ENCODE measurements at regions not wholly inside any gene's neighbourhood (a gene's known extent, or its start where the extent isn't known, plus 50 kb on each side); places are given as distances from the start of the nearest gene placed in this dataset.
"Not testable (repeated sequence)": the region's sequence is repeated elsewhere in the genome, so short reads cannot be mapped to it uniquely, and the experiment has no call there.

- H3K4me3 ChIP-seq (ENCODE audit: low read depth, low read length), result no peak overlapping the region
- no peaks in the 10 kb centered on the region for H3K4me1 ChIP-seq (ENCODE audit: control insufficient read depth, insufficient read depth, low read length)
- no peaks in the 10 kb centered on the region for H3K36me3 ChIP-seq (ENCODE audit: control insufficient read depth, insufficient read depth, low read length)
- no peaks in the 10 kb centered on the region for H3K9me3 ChIP-seq (ENCODE audit: control insufficient read depth, insufficient read depth, low read length)
- no peak overlapping the region for H3K9ac ChIP-seq (ENCODE audit: low read depth, low read length)
- H3K27me3 ChIP-seq (ENCODE audit: control insufficient read depth, insufficient read depth, low read length), result no peaks in the 10 kb centered on the region
Measured at GRCh38 chr7:120005720-120006119, 267.3 kb upstream of the KCND2 start.

GRCh38 chr7:120014301-120014700 lies 258.7 kb upstream of the KCND2 start:
- not testable (repeated sequence) for H3K4me1 ChIP-seq (ENCODE audit: control insufficient read depth, insufficient read depth, low read length); H3K36me3 ChIP-seq (ENCODE audit: control insufficient read depth, insufficient read depth, low read length); H3K27me3 ChIP-seq (ENCODE audit: control insufficient read depth, insufficient read depth, low read length); H3K4me3 ChIP-seq (ENCODE audit: low read depth, low read length); H3K9ac ChIP-seq (ENCODE audit: low read depth, low read length); H3K9me3 ChIP-seq (ENCODE audit: control insufficient read depth, insufficient read depth, low read length)

GRCh38 chr7:120014925-120015465 lies 258.0 kb upstream of the KCND2 start:
- Histone ChIP-seq H3K9ac (ENCODE audit: low read depth, low read length) (peak overlapping the region; percentile 24), H3K4me1 (ENCODE audit: control insufficient read depth, insufficient read depth, low read length) (peaks cover 6% of the 10 kb centered on the region), H3K4me3 (ENCODE audit: low read depth, low read length) (no peak overlapping the region), H3K27me3 (ENCODE audit: control insufficient read depth, insufficient read depth, low read length) (no peaks in the 10 kb centered on the region), H3K9me3 (ENCODE audit: control insufficient read depth, insufficient read depth, low read length) (no peaks in the 10 kb centered on the region), H3K36me3 (ENCODE audit: control insufficient read depth, insufficient read depth, low read length) (no peaks in the 10 kb centered on the region)

- no peaks in the 10 kb centered on the region for H3K9me3 ChIP-seq (ENCODE audit: control insufficient read depth, insufficient read depth, low read length)
- no peak overlapping the region for H3K4me3 ChIP-seq (ENCODE audit: low read depth, low read length)
Measured at GRCh38 chr7:120021085-120021484, 251.9 kb upstream of the KCND2 start.

GRCh38 chr7:120023494-120024167 lies 249.3 kb upstream of the KCND2 start:
- Histone ChIP-seq H3K4me1 (ENCODE audit: control insufficient read depth, insufficient read depth, low read length) (no peaks in the 10 kb centered on the region), H3K27me3 (ENCODE audit: control insufficient read depth, insufficient read depth, low read length) (no peaks in the 10 kb centered on the region)

More at GRCh38 chr7:120021085-120021484, 251.9 kb upstream of the KCND2 start:
- Histone ChIP-seq H3K4me1 (ENCODE audit: control insufficient read depth, insufficient read depth, low read length) (no peaks in the 10 kb centered on the region), H3K9ac (ENCODE audit: low read depth, low read length) (no peak overlapping the region), H3K36me3 (ENCODE audit: control insufficient read depth, insufficient read depth, low read length) (no peaks in the 10 kb centered on the region), H3K27me3 (ENCODE audit: control insufficient read depth, insufficient read depth, low read length) (no peaks in the 10 kb centered on the region)

GRCh38 chr7:120028636-120029035 lies 244.3 kb upstream of the KCND2 start:
- Histone ChIP-seq H3K36me3 (ENCODE audit: control insufficient read depth, insufficient read depth, low read length) (no peaks in the 10 kb centered on the region), H3K9me3 (ENCODE audit: control insufficient read depth, insufficient read depth, low read length) (no peaks in the 10 kb centered on the region), H3K27me3 (ENCODE audit: control insufficient read depth, insufficient read depth, low read length) (no peaks in the 10 kb centered on the region), H3K9ac (ENCODE audit: low read depth, low read length) (no peak overlapping the region), H3K4me3 (ENCODE audit: low read depth, low read length) (no peak overlapping the region), H3K4me1 (ENCODE audit: control insufficient read depth, insufficient read depth, low read length) (peaks cover 2% of the 10 kb centered on the region)

More at GRCh38 chr7:120023494-120024167, 249.3 kb upstream of the KCND2 start:
- H3K9me3 ChIP-seq (ENCODE audit: control insufficient read depth, insufficient read depth, low read length), result no peaks in the 10 kb centered on the region
- H3K9ac ChIP-seq (ENCODE audit: low read depth, low read length), result no peak overlapping the region
- no peaks in the 10 kb centered on the region for H3K36me3 ChIP-seq (ENCODE audit: control insufficient read depth, insufficient read depth, low read length)
- no peak overlapping the region for H3K4me3 ChIP-seq (ENCODE audit: low read depth, low read length)

GRCh38 chr7:120030876-120031275 lies 242.1 kb upstream of the KCND2 start:
- Histone ChIP-seq H3K36me3 (ENCODE audit: control insufficient read depth, insufficient read depth, low read length) (no peaks in the 10 kb centered on the region), H3K9me3 (ENCODE audit: control insufficient read depth, insufficient read depth, low read length) (no peaks in the 10 kb centered on the region), H3K4me3 (ENCODE audit: low read depth, low read length) (no peak overlapping the region), H3K4me1 (ENCODE audit: control insufficient read depth, insufficient read depth, low read length) (peaks cover 2% of the 10 kb centered on the region), H3K9ac (ENCODE audit: low read depth, low read length) (no peak overlapping the region), H3K27me3 (ENCODE audit: control insufficient read depth, insufficient read depth, low read length) (no peaks in the 10 kb centered on the region)

DNA sequence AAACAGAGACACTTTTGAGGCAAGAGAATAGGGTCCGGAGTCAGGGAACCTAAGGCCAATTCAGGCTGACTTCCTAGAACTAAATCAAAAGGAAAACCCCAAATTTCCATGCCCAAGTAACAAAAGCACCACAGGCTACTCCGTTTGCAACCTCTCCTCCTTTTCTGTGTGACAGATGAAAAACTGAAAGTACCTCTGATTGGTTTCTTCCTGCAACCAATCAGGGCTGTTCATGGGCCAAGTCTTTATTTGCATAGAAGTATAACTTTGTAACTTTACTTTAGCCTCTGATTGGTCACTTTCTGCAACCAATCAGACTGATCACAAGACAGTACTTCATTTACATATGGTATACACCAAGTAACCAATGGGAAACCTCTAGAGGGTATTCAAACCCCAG lies 239.9 kb upstream of the KCND2 start:
- Histone ChIP-seq H3K9me3 (ENCODE audit: control insufficient read depth, insufficient read depth, low read length) (no peaks in the 10 kb centered on the region), H3K4me3 (ENCODE audit: low read depth, low read length) (no peak overlapping the region), H3K27me3 (ENCODE audit: control insufficient read depth, insufficient read depth, low read length) (no peaks in the 10 kb centered on the region), H3K4me1 (ENCODE audit: control insufficient read depth, insufficient read depth, low read length) (peaks cover 2% of the 10 kb centered on the region), H3K9ac (ENCODE audit: low read depth, low read length) (no peak overlapping the region), H3K36me3 (ENCODE audit: control insufficient read depth, insufficient read depth, low read length) (no peaks in the 10 kb centered on the region)

- no peaks in the 10 kb centered on the region for H3K9me3 ChIP-seq (ENCODE audit: control insufficient read depth, insufficient read depth, low read length)
- no peak overlapping the region for H3K4me3 ChIP-seq (ENCODE audit: low read depth, low read length)
- H3K36me3 ChIP-seq (ENCODE audit: control insufficient read depth, insufficient read depth, low read length), result no peaks in the 10 kb centered on the region
- H3K27me3 ChIP-seq (ENCODE audit: control insufficient read depth, insufficient read depth, low read length), result no peaks in the 10 kb centered on the region
- no peak overlapping the region for H3K9ac ChIP-seq (ENCODE audit: low read depth, low read length)
- H3K4me1 ChIP-seq (ENCODE audit: control insufficient read depth, insufficient read depth, low read length), result no peaks in the 10 kb centered on the region
Measured at GRCh38 chr7:120039138-120039537, 233.8 kb upstream of the KCND2 start.

DNA sequence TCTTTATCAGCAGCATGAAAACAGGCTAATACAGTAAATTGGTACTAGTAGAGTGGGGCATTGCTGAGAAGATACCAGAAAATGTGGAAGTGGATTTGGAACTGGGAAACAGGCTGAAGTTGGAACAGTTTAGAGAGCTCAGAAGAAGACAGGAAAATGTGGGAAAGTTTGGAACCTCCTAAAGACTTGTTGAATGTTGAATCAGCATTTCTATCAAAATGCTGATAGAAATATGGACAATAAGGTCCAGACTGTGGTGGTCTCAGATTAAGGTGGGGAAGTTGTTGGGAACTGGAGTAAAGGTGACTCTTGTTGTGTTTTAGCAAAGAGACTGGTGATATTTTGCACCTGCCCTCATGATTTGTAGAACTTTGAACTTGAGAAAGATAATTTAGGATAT lies 231.2 kb upstream of the KCND2 start:
- H3K4me1 ChIP-seq (ENCODE audit: control insufficient read depth, insufficient read depth, low read length), result peaks cover 2% of the 10 kb centered on the region
- no peaks in the 10 kb centered on the region for H3K27me3 ChIP-seq (ENCODE audit: control insufficient read depth, insufficient read depth, low read length)
- no peak overlapping the region for H3K4me3 ChIP-seq (ENCODE audit: low read depth, low read length)
- no peaks in the 10 kb centered on the region for H3K36me3 ChIP-seq (ENCODE audit: control insufficient read depth, insufficient read depth, low read length)
- H3K9ac ChIP-seq (ENCODE audit: low read depth, low read length), result no peak overlapping the region
- no peaks in the 10 kb centered on the region for H3K9me3 ChIP-seq (ENCODE audit: control insufficient read depth, insufficient read depth, low read length)

- no peaks in the 10 kb centered on the region for H3K9me3 ChIP-seq (ENCODE audit: control insufficient read depth, insufficient read depth, low read length)
- H3K4me1 ChIP-seq (ENCODE audit: control insufficient read depth, insufficient read depth, low read length), result peaks cover 2% of the 10 kb centered on the region
- no peaks in the 10 kb centered on the region for H3K36me3 ChIP-seq (ENCODE audit: control insufficient read depth, insufficient read depth, low read length)
- H3K9ac ChIP-seq (ENCODE audit: low read depth, low read length), result no peak overlapping the region
- no peaks in the 10 kb centered on the region for H3K27me3 ChIP-seq (ENCODE audit: control insufficient read depth, insufficient read depth, low read length)
- H3K4me3 ChIP-seq (ENCODE audit: low read depth, low read length), result no peak overlapping the region
Measured at GRCh38 chr7:120043250-120043649, 229.7 kb upstream of the KCND2 start.

GRCh38 chr7:120052884-120053382 lies 220.0 kb upstream of the KCND2 start:
- H3K4me1 ChIP-seq (ENCODE audit: control insufficient read depth, insufficient read depth, low read length), result no peaks in the 10 kb centered on the region
- no peaks in the 10 kb centered on the region for H3K27me3 ChIP-seq (ENCODE audit: control insufficient read depth, insufficient read depth, low read length)
- no peak overlapping the region for H3K4me3 ChIP-seq (ENCODE audit: low read depth, low read length)
- no peak overlapping the region for H3K9ac ChIP-seq (ENCODE audit: low read depth, low read length)
- H3K9me3 ChIP-seq (ENCODE audit: control insufficient read depth, insufficient read depth, low read length), result no peaks in the 10 kb centered on the region
- H3K36me3 ChIP-seq (ENCODE audit: control insufficient read depth, insufficient read depth, low read length), result no peaks in the 10 kb centered on the region
